HEK293 (cell line): ENCODE measurements at regions not wholly inside any gene's neighbourhood (a gene's known extent, or its start where the extent isn't known, plus 50 kb on each side); places are given as distances from the start of the nearest gene placed in this dataset.

Source experiments
- CTCF ChIA-PET: fragments of 350-600 bp; formaldehyde crosslinking; extraction: SDS; loops from one replicate; lab custom pipeline; 2021; ENCODE audit warnings: antibody characterized with exemption; lab: Yijun Ruan, JAX
- POLR2A ChIA-PET: fragments of 300-600 bp; formaldehyde crosslinking; extraction: SDS; loops from one replicate; lab custom pipeline; 2020; ENCODE audit warnings: antibody characterized with exemption, inconsistent platforms; lab: Yijun Ruan, JAX
- H3K27ac ChIP-seq: fragments of 200-500 bp; sonication (Bioruptor generic); 2 replicates; pipeline ENCODE4 v1.5.1; 2014; ENCODE audit warnings: low read depth, low read length, control low read depth, inconsistent platforms; ENCODE audit errors: extremely low read depth
- H3K36me3 ChIP-seq, 2 experiments: fragments of 200-500 bp in 1 of 2; sonication (Bioruptor generic) in 1 of 2; 1 replicate in 1 of 2; 2 replicates in 1 of 2; pipeline ENCODE4 v1.5.1; 2014 to 2017; ENCODE audit warnings: inconsistent platforms in 2 of 2, low read length in 2 of 2; ENCODE audit not compliant: control insufficient read depth in 2 of 2, insufficient read depth in 1 of 2
- H3K4me1 ChIP-seq: fragments of 200-500 bp; sonication (Bioruptor generic); 2 replicates; pipeline ENCODE4 v1.5.1; 2014; ENCODE audit warnings: mild to moderate bottlenecking, low read length, inconsistent platforms; ENCODE audit not compliant: control insufficient read depth, insufficient read depth
- H3K4me3 ChIP-seq: 2 replicates; pipeline ENCODE4 v1.5.1; 2011; ENCODE audit warnings: low read depth, mild to moderate bottlenecking, control low read depth, low read length, moderate library complexity
- H3K9me3 ChIP-seq: fragments of 200-500 bp; sonication (Bioruptor generic); 2 replicates; pipeline ENCODE4 v1.5.1; 2014; ENCODE audit warnings: low read depth, low read length, inconsistent platforms; ENCODE audit not compliant: control insufficient read depth, insufficient read depth
- GLIS2 ChIP-seq: fragments of 450-650 bp; formaldehyde crosslinking; IDR thresholded peaks from 2 replicates; pipeline ENCODE4 v1.5.1; 2016; ENCODE audit warnings: missing biosample characterization, missing genetic modification characterization
- KLF10 ChIP-seq: fragments of 450-650 bp; IDR thresholded peaks from 2 replicates; pipeline ENCODE4 v1.5.1; 2018; ENCODE audit warnings: missing biosample characterization, mild to moderate bottlenecking, missing genetic modification characterization
- KLF7 ChIP-seq: fragments of 450-650 bp; formaldehyde crosslinking; IDR thresholded peaks from 2 replicates; pipeline ENCODE4 v1.5.1; 2016; ENCODE audit warnings: missing biosample characterization, missing genetic modification characterization, borderline replicate concordance
- KLF9 ChIP-seq: fragments of 450-650 bp; formaldehyde crosslinking; IDR thresholded peaks from 2 replicates; pipeline ENCODE4 v1.5.1; 2016; ENCODE audit warnings: missing biosample characterization, missing genetic modification characterization, low read depth
- SCRT1 ChIP-seq: fragments of 450-650 bp; formaldehyde crosslinking; IDR thresholded peaks from 2 replicates; pipeline ENCODE4 v1.5.1; 2016; ENCODE audit warnings: missing biosample characterization, missing genetic modification characterization, borderline replicate concordance
- TRIM28 ChIP-seq: IDR thresholded peaks from 2 replicates; pipeline ENCODE4 v1.6.1; 2011; ENCODE audit warnings: low read length, control low read depth, borderline replicate concordance
- ZFHX2 ChIP-seq: fragments of 450-650 bp; formaldehyde crosslinking; conservative IDR thresholded peaks from 2 replicates; pipeline ENCODE4 v1.5.1; 2016; ENCODE audit warnings: missing biosample characterization, missing genetic modification characterization
- ZNF146 ChIP-seq: fragments of 450-650 bp; formaldehyde crosslinking; IDR thresholded peaks from 2 replicates; pipeline ENCODE4 v1.5.1; 2016; ENCODE audit warnings: missing biosample characterization, missing genetic modification characterization
- ZNF19 ChIP-seq: fragments of 450-650 bp; formaldehyde crosslinking; IDR thresholded peaks from 2 replicates; pipeline ENCODE4; 2016; ENCODE audit warnings: missing biosample characterization, missing genetic modification characterization, low read depth
- ZNF223 ChIP-seq: fragments of 450-650 bp; formaldehyde crosslinking; IDR thresholded peaks from 2 replicates; pipeline ENCODE4 v1.5.1; 2016; ENCODE audit warnings: missing biosample characterization, missing genetic modification characterization
- ZNF324 ChIP-seq: fragments of 450-650 bp; formaldehyde crosslinking; IDR thresholded peaks from 2 replicates; pipeline ENCODE4 v1.5.1; 2016; ENCODE audit warnings: missing biosample characterization, missing genetic modification characterization
- ZNF391 ChIP-seq: fragments of 450-650 bp; formaldehyde crosslinking; IDR thresholded peaks from 2 replicates; pipeline ENCODE4 v1.5.1; 2016; ENCODE audit warnings: low read depth, missing biosample characterization, missing genetic modification characterization, borderline replicate concordance
- ZNF416 ChIP-seq: fragments of 450-650 bp; formaldehyde crosslinking; IDR thresholded peaks from 2 replicates; pipeline ENCODE4 v1.5.1; 2016; ENCODE audit warnings: missing biosample characterization, missing genetic modification characterization
- ZNF510 ChIP-seq: fragments of 450-650 bp; formaldehyde crosslinking; IDR thresholded peaks from 2 replicates; pipeline ENCODE4 v1.5.1; 2018; ENCODE audit warnings: mild to moderate bottlenecking, missing genetic modification characterization, missing biosample characterization; ENCODE audit not compliant: insufficient replicate concordance
- ZNF555 ChIP-seq: fragments of 450-650 bp; formaldehyde crosslinking; conservative IDR thresholded peaks from 2 replicates; pipeline ENCODE4 v1.5.1; 2017; ENCODE audit warnings: missing biosample characterization, mild to moderate bottlenecking, missing genetic modification characterization, inconsistent platforms
- ZNF658 ChIP-seq: fragments of 450-650 bp; formaldehyde crosslinking; IDR thresholded peaks from 2 replicates; pipeline ENCODE4; 2016; ENCODE audit warnings: missing biosample characterization, missing genetic modification characterization
- ZNF747 ChIP-seq: fragments of 450-650 bp; formaldehyde crosslinking; IDR thresholded peaks from 2 replicates; pipeline ENCODE4 v1.5.1; 2016; ENCODE audit warnings: missing biosample characterization, missing genetic modification characterization
- ZNF76 ChIP-seq: fragments of 450-650 bp; formaldehyde crosslinking; IDR thresholded peaks from 2 replicates; pipeline ENCODE4; 2016; ENCODE audit warnings: low read depth, missing biosample characterization, missing genetic modification characterization, borderline replicate concordance
- ZNF792 ChIP-seq: fragments of 450-650 bp; formaldehyde crosslinking; IDR thresholded peaks from 2 replicates; pipeline ENCODE4 v1.5.1; 2016; ENCODE audit warnings: missing biosample characterization, missing genetic modification characterization
- ZXDB ChIP-seq: fragments of 450-650 bp; formaldehyde crosslinking; IDR thresholded peaks from 2 replicates; pipeline ENCODE4 v1.5.1; 2016; ENCODE audit warnings: missing biosample characterization, missing genetic modification characterization
- TF ChIP-seq, protein P1 (sequence below): fragments of 450-650 bp; formaldehyde crosslinking; IDR thresholded peaks from 2 replicates; pipeline ENCODE4 v1.5.1; 2017; ENCODE audit warnings: missing biosample characterization, missing genetic modification characterization
- TF ChIP-seq, protein P2 (sequence below): fragments of 450-650 bp; formaldehyde crosslinking; IDR thresholded peaks from 2 replicates; pipeline ENCODE4 v1.5.1; 2016; ENCODE audit warnings: missing biosample characterization, missing genetic modification characterization
- TF ChIP-seq, protein P3 (sequence below): fragments of 450-650 bp; formaldehyde crosslinking; IDR thresholded peaks from 2 replicates; pipeline ENCODE4 v1.5.1; 2016; ENCODE audit warnings: missing biosample characterization, missing genetic modification characterization
- TF ChIP-seq, protein P4 (sequence below): fragments of 450-650 bp; formaldehyde crosslinking; IDR thresholded peaks from 2 replicates; pipeline ENCODE4 v1.5.1; 2016; ENCODE audit warnings: missing biosample characterization, missing genetic modification characterization
- TF ChIP-seq, protein P5 (sequence below): fragments of 450-650 bp; formaldehyde crosslinking; IDR thresholded peaks from 2 replicates; pipeline ENCODE4 v1.5.1; 2016; ENCODE audit warnings: missing biosample characterization, missing genetic modification characterization, low read depth

DNA sequence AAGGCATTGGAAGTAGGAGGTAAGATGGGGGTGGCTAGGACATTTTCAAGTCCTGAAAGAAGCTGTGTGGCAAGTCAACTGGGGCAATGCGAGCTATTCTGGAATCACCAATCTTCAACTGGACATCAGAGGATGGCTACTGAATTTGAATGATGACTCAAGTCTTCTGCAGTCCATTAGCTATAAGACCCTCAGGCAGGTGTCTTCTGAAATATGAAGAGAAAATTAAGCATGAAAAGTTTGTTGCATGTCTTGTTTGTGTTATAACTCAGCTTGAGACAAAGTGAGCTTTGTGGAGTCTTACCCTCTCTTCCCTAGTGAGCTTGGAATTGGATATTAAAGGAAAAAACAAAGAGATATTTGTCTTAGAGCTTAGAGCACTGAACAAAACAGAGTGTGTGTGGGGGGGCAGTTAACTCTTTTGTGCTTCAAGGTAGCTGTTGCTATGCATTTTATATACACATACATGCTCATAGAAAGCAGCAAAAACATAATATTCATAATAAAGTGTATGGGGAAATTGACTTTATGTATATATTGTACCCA lies 979.1 kb downstream of the MCTP2 start:
- Histone ChIP-seq H3K4me1 (no peaks in the 10 kb centered on the region), H3K4me3 (no peak overlapping the region), H3K36me3 (no peaks in the 10 kb centered on the region), H3K27ac (no peak overlapping the region), H3K9me3 (no peaks in the 10 kb centered on the region)
- TF ChIP-seq, protein P1, sequence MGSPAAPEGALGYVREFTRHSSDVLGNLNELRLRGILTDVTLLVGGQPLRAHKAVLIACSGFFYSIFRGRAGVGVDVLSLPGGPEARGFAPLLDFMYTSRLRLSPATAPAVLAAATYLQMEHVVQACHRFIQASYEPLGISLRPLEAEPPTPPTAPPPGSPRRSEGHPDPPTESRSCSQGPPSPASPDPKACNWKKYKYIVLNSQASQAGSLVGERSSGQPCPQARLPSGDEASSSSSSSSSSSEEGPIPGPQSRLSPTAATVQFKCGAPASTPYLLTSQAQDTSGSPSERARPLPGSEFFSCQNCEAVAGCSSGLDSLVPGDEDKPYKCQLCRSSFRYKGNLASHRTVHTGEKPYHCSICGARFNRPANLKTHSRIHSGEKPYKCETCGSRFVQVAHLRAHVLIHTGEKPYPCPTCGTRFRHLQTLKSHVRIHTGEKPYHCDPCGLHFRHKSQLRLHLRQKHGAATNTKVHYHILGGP (tag by site-specific recombination), result no peak
- ChIA-PET POLR2A (no interaction called here), CTCF (interaction anchor here (0.5 to 1.3 kb wide), 3 partner anchors 12 to 628 kb away, joined by 3 read pairs; no protein-coding TSS in a partner anchor)

DNA sequence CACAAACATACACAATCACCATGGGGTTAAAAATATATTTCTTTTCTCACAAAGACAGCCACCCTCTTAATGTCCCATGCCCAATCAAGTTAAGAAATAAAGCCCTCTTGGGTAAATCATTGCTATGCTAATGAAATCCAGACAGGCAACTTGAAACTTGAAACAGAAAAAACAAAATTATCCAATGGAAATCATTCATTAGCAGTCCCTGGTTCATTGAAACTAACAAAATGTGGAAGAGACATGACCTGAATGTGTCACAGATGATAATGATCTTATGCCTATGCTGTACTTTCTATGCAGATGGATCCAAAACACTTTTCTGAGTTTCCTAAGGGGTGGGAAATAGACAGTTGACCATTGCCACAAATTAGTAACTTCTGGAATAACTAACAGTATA lies 983.7 kb downstream of the MCTP2 start:
- Histone ChIP-seq H3K36me3 (no peaks in the 10 kb centered on the region), H3K27ac (no peak overlapping the region), H3K4me1 (no peaks in the 10 kb centered on the region), H3K4me3 (no peak overlapping the region), H3K9me3 (no peaks in the 10 kb centered on the region)
- CTCF ChIA-PET, result interaction anchor here (1.1 kb wide), 1 partner anchor 20 kb away, joined by 4 read pairs; no protein-coding TSS in a partner anchor
- TF ChIP-seq KLF10 (tag by site-specific recombination) (no peak), ZNF391 (tag by site-specific recombination) (no peak), ZNF19 (tag by site-specific recombination) (no peak), ZNF792 (tag by site-specific recombination) (no peak), ZNF223 (tag by site-specific recombination) (no peak), ZNF658 (tag by site-specific recombination) (no peak), ZNF146 (tag by site-specific recombination) (no peak), ZNF555 (tag by site-specific recombination) (no peak)
- POLR2A ChIA-PET, result no interaction called here

DNA sequence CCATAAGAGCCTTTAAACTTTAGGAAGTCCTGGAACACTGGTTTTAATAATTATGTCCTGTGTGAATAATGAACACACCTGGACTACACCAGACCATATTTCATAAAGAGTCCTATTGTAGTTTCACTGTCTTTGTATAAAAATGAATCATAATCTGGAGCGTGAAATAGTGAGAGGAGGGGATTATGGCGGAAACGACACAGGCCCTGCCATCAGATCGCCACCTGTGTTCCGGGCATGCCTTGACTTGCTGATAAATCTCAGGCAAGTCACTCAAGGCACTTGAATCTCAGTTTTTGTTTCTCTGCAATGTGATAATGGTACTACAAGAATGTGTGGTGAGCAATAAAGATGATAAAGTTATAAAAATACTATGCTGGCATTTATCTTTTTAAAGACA lies 995.5 kb downstream of the MCTP2 start:
- ChIA-PET CTCF (no interaction called here), POLR2A (no interaction called here)
- no peaks in the 10 kb centered on the region for H3K4me1 ChIP-seq
- no peaks in the 10 kb centered on the region for H3K9me3 ChIP-seq
- H3K27ac ChIP-seq, result no peak overlapping the region
- no peaks in the 10 kb centered on the region; a peak in 1 of 3 replicates for H3K36me3 ChIP-seq
- H3K4me3 ChIP-seq, result no peak overlapping the region
- TF ChIP-seq ZNF76 (tag by site-specific recombination), result no peak
- TF ChIP-seq ZNF510, result no peak
- no peak for TF ChIP-seq SCRT1 (tag by site-specific recombination)
- TF ChIP-seq TRIM28, result no peak
- no peak for TF ChIP-seq ZNF747 (tag by site-specific recombination)
- TF ChIP-seq ZNF324 (tag by site-specific recombination), result no peak
- TF ChIP-seq, protein P2, sequence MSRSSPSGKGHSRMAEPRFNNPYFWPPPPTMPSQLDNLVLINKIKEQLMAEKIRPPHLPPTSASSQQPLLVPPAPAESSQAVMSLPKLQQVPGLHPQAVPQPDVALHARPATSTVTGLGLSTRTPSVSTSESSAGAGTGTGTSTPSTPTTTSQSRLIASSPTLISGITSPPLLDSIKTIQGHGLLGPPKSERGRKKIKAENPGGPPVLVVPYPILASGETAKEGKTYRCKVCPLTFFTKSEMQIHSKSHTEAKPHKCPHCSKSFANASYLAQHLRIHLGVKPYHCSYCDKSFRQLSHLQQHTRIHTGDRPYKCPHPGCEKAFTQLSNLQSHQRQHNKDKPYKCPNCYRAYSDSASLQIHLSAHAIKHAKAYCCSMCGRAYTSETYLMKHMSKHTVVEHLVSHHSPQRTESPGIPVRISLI (tag by site-specific recombination), result no peak
- TF ChIP-seq ZNF416 (tag by site-specific recombination), result no peak
- TF ChIP-seq ZFHX2, result no peak
- TF ChIP-seq, protein P3, sequence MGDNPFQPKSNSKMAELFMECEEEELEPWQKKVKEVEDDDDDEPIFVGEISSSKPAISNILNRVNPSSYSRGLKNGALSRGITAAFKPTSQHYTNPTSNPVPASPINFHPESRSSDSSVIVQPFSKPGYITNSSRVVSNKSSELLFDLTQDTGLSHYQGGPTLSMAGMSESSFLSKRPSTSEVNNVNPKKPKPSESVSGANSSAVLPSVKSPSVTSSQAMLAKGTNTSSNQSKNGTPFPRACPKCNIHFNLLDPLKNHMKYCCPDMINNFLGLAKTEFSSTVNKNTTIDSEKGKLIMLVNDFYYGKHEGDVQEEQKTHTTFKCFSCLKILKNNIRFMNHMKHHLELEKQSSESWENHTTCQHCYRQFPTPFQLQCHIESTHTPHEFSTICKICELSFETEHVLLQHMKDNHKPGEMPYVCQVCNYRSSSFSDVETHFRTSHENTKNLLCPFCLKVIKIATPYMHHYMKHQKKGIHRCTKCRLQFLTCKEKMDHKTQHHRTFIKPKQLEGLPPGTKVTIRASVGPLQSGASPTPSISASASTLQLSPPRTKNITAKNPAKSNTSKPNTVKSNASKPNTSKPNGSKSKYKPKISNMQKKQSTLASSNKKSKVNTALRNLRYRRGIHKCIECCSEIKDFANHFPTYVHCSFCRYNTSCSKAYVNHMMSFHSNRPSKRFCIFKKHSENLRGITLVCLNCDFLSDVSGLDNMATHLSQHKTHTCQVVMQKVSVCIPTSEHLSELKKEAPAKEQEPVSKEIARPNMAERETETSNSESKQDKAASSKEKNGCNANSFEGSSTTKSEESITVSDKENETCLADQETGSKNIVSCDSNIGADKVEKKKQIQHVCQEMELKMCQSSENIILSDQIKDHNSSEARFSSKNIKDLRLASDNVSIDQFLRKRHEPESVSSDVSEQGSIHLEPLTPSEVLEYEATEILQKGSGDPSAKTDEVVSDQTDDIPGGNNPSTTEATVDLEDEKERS (tag by site-specific recombination), result no peak
- TF ChIP-seq KLF9 (tag by site-specific recombination), result no peak
- TF ChIP-seq, protein P4, sequence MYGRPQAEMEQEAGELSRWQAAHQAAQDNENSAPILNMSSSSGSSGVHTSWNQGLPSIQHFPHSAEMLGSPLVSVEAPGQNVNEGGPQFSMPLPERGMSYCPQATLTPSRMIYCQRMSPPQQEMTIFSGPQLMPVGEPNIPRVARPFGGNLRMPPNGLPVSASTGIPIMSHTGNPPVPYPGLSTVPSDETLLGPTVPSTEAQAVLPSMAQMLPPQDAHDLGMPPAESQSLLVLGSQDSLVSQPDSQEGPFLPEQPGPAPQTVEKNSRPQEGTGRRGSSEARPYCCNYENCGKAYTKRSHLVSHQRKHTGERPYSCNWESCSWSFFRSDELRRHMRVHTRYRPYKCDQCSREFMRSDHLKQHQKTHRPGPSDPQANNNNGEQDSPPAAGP (tag by site-specific recombination), result no peak
- TF ChIP-seq KLF7, result no peak
- TF ChIP-seq, protein P5, sequence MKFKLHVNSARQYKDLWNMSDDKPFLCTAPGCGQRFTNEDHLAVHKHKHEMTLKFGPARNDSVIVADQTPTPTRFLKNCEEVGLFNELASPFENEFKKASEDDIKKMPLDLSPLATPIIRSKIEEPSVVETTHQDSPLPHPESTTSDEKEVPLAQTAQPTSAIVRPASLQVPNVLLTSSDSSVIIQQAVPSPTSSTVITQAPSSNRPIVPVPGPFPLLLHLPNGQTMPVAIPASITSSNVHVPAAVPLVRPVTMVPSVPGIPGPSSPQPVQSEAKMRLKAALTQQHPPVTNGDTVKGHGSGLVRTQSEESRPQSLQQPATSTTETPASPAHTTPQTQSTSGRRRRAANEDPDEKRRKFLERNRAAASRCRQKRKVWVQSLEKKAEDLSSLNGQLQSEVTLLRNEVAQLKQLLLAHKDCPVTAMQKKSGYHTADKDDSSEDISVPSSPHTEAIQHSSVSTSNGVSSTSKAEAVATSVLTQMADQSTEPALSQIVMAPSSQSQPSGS, result no peak
- TF ChIP-seq GLIS2 (tag by site-specific recombination), result no peak
- no peak for TF ChIP-seq ZXDB (tag by site-specific recombination)
